ENCODE measurements at regions not wholly inside any gene's neighbourhood (a gene's known extent, or its start where the extent isn't known, plus 50 kb on each side); places are given as distances from the start of the nearest gene placed in this dataset.

DNA sequence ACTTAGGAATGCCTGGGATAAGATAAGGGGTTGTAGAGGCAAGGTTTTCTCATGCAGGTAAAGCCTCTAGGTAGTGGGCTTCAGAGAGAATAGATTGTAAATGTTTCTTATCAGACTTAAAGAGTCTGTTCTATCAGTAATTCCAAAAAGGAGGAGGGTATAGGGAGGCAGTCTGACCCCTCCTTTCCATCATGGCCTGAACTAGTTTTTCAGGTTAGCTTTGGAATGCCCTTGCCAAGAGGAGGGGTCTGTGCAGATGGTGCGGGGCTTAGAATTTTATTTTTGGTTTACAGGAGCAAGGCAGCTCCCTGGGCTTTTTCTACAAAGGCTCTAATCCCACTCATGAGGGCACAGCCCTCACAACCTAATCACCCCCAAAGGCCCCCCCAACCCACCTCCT is 135.0 kb downstream of the B3GNT2 start:
- no peaks in the 10 kb centered on the region for H3K9me3 ChIP-seq (ENCODE audit: low read length)
- no peak overlapping the region for H3K4me2 ChIP-seq (ENCODE audit: low read length)
- H3K36me3 ChIP-seq (ENCODE audit: insufficient read depth, low read length): no peaks in the 10 kb centered on the region
- no peak overlapping the region for H3K4me3 ChIP-seq (ENCODE audit: low read length)
- H4K20me1 ChIP-seq (ENCODE audit: insufficient read depth): no peaks in the 10 kb centered on the region
- no peak overlapping the region for H3K27ac ChIP-seq (ENCODE audit: low read length)
- H3K9me2 ChIP-seq (ENCODE audit: insufficient read depth, low read length): no peaks in the 10 kb centered on the region
- no peaks in the 10 kb centered on the region for H3K27me3 ChIP-seq (ENCODE audit: insufficient read depth, low read depth, low read length)
- no peak overlapping the region for H3K9ac ChIP-seq (ENCODE audit: low read length)
- no peaks in the 10 kb centered on the region for H3K79me2 ChIP-seq (replicated peaks; ENCODE audit: insufficient read depth, low read length)
- TF ChIP-seq SMC3 (conservative IDR thresholded peaks at IDR 0.05; ENCODE audit: poor library complexity): no peak
- no peak for TF ChIP-seq TAF1 (IDR thresholded peaks at IDR 0.05; ENCODE audit: low read depth)
- no peak for TF ChIP-seq RAD21 (conservative IDR thresholded peaks at IDR 0.05)
- TF ChIP-seq, protein P1, sequence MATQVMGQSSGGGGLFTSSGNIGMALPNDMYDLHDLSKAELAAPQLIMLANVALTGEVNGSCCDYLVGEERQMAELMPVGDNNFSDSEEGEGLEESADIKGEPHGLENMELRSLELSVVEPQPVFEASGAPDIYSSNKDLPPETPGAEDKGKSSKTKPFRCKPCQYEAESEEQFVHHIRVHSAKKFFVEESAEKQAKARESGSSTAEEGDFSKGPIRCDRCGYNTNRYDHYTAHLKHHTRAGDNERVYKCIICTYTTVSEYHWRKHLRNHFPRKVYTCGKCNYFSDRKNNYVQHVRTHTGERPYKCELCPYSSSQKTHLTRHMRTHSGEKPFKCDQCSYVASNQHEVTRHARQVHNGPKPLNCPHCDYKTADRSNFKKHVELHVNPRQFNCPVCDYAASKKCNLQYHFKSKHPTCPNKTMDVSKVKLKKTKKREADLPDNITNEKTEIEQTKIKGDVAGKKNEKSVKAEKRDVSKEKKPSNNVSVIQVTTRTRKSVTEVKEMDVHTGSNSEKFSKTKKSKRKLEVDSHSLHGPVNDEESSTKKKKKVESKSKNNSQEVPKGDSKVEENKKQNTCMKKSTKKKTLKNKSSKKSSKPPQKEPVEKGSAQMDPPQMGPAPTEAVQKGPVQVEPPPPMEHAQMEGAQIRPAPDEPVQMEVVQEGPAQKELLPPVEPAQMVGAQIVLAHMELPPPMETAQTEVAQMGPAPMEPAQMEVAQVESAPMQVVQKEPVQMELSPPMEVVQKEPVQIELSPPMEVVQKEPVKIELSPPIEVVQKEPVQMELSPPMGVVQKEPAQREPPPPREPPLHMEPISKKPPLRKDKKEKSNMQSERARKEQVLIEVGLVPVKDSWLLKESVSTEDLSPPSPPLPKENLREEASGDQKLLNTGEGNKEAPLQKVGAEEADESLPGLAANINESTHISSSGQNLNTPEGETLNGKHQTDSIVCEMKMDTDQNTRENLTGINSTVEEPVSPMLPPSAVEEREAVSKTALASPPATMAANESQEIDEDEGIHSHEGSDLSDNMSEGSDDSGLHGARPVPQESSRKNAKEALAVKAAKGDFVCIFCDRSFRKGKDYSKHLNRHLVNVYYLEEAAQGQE (IDR thresholded peaks at IDR 0.05; ENCODE audit: borderline replicate concordance): no peak
- no peak for TF ChIP-seq EZH2 (IDR thresholded peaks at IDR 0.05; ENCODE audit: borderline replicate concordance, insufficient read depth, low read length, poor library complexity, severe bottlenecking)
- TF ChIP-seq, protein P2, sequence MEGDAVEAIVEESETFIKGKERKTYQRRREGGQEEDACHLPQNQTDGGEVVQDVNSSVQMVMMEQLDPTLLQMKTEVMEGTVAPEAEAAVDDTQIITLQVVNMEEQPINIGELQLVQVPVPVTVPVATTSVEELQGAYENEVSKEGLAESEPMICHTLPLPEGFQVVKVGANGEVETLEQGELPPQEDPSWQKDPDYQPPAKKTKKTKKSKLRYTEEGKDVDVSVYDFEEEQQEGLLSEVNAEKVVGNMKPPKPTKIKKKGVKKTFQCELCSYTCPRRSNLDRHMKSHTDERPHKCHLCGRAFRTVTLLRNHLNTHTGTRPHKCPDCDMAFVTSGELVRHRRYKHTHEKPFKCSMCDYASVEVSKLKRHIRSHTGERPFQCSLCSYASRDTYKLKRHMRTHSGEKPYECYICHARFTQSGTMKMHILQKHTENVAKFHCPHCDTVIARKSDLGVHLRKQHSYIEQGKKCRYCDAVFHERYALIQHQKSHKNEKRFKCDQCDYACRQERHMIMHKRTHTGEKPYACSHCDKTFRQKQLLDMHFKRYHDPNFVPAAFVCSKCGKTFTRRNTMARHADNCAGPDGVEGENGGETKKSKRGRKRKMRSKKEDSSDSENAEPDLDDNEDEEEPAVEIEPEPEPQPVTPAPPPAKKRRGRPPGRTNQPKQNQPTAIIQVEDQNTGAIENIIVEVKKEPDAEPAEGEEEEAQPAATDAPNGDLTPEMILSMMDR (IDR thresholded peaks at IDR 0.05; ENCODE audit: poor library complexity, severe bottlenecking): no peak
- no peak for TF ChIP-seq POLR2AphosphoS5 (IDR thresholded peaks at IDR 0.05)
- H2AFZ ChIP-seq (ENCODE audit: low read depth, low read length): no peak overlapping the region
- H3F3A ChIP-seq (ENCODE audit: insufficient read depth, low read length, poor library complexity, severe bottlenecking): no peaks in the 10 kb centered on the region

DNA sequence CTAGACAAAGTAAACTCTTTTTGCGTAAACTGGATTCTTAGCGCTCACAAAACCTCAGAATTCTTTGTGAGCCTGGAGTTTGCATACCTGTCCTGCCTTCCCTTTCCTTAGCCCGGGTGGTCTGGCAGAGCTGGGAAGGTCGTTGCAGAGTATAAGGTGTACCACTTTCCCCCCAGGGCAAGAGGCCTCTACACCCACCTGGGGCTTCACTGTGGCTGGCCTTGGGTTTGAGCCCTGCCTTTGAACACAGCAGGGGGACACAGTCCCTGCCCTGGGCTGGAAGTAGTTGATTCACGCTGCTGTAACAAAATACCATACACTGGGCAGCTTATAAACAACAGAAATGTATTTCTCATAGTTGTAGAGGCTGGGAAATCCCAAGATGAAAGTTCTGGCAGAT is 133.9 kb downstream of the B3GNT2 start:
- H3K27me3 ChIP-seq (ENCODE audit: insufficient read depth, low read depth, low read length): no peaks in the 10 kb centered on the region
- H3K79me2 ChIP-seq (replicated peaks; ENCODE audit: insufficient read depth, low read length): no peaks in the 10 kb centered on the region
- TF ChIP-seq EZH2 (IDR thresholded peaks at IDR 0.05; ENCODE audit: borderline replicate concordance, insufficient read depth, low read length, poor library complexity, severe bottlenecking) (no peak), POLR2AphosphoS5 (IDR thresholded peaks at IDR 0.05) (no peak), RAD21 (conservative IDR thresholded peaks at IDR 0.05) (no peak), MXI1 (conservative IDR thresholded peaks at IDR 0.05; ENCODE audit: poor library complexity, severe bottlenecking) (no peak), EP300 (conservative IDR thresholded peaks at IDR 0.05; ENCODE audit: poor library complexity, severe bottlenecking) (no peak), TAF1 (IDR thresholded peaks at IDR 0.05; ENCODE audit: low read depth) (no peak), SMC3 (conservative IDR thresholded peaks at IDR 0.05; ENCODE audit: poor library complexity) (no peak)
- TF ChIP-seq, protein P2 (IDR thresholded peaks at IDR 0.05; ENCODE audit: poor library complexity, severe bottlenecking): no peak
- TF ChIP-seq, protein P1 (IDR thresholded peaks at IDR 0.05; ENCODE audit: borderline replicate concordance): no peak
- no peaks in the 10 kb centered on the region for H3F3A ChIP-seq (ENCODE audit: insufficient read depth, low read length, poor library complexity, severe bottlenecking)
- no peak overlapping the region for H3K9ac ChIP-seq (ENCODE audit: low read length)
- no peaks in the 10 kb centered on the region for H3K36me3 ChIP-seq (ENCODE audit: insufficient read depth, low read length)
- H3K27ac ChIP-seq (ENCODE audit: low read length): no peak overlapping the region
- H3K4me3 ChIP-seq (ENCODE audit: low read length): no peak overlapping the region
- H3K9me3 ChIP-seq (ENCODE audit: low read length): no peaks in the 10 kb centered on the region
- no peak overlapping the region for H3K4me2 ChIP-seq (ENCODE audit: low read length)
- no peaks in the 10 kb centered on the region for H3K9me2 ChIP-seq (ENCODE audit: insufficient read depth, low read length)
- no peak overlapping the region for H2AFZ ChIP-seq (ENCODE audit: low read depth, low read length)
- H4K20me1 ChIP-seq (ENCODE audit: insufficient read depth): no peaks in the 10 kb centered on the region
